NCI-H2196 (cell line): ENCODE measurements at regions not wholly inside any gene's neighbourhood (a gene's known extent, or its start where the extent isn't known, plus 50 kb on each side); places are given as distances from the start of the nearest gene placed in this dataset.
"Not testable (repeated sequence)": the region's sequence is repeated elsewhere in the genome, so short reads cannot be mapped to it uniquely, and the experiment has no call there.

Source experiments
- DNase-seq: peaks from one replicate; lab custom pipeline; 2025; ENCODE audit not compliant: unreplicated experiment; lab: John Stamatoyannopoulos, UW

DNA sequence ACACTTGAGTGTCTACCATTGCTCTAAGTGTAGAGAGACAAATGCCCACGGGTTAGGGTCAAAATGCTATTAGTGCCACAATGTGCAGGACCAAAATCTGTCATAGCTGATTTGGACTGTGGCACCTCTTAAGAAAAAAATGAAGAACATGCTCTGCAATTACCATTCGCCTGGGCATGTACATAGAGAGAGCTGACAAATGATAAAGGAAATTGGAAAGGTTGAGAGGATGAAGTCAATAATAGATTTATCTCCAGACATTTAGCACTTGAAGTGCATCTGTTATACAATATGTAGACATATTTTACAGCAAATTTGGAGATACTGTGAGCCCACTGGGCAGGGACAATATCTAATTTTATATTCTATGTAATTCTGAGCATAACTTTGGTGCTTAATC, 804.4 kb downstream of the SATB2 start:
- no peak for DNase-seq

DNA sequence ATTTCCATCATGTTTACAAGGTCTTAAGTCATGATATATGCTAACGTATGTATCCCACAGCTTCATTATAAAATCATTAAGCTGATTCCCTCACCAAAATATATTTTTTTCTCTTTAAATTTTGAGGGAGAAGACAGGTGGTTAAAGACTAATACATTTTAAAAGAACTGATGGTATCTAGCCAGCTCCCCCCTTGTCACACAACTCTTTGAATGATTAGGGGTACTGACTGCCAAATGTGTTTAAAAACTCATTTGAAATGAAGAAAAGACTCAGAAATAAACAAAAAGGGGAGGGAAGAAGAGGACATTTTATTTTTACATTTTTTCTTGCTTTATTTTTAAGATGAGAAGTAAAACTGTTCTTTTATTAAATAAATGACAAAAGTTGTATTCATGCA, 805.3 kb downstream of the SATB2 start:
- DNase-seq = no peak

DNA sequence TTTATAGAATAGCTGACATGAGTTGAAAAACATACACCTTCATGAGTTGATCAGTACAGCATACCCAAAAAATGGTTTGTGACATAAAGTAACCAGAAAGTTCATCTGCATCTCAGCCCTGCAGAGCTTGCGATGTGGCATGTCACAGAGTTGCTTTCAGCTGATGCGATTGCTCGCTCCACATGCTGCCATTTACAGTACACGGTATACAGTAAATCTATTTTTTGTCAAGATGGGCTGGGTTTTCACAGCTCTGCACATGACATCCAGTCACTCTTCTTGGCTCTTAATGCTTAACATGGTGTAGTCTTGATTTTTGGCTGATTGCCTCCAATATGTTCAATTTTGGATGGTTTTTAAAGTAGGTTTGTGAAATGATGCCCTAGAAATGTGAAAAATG, 811.9 kb downstream of the SATB2 start:
- no peak for DNase-seq

DNA sequence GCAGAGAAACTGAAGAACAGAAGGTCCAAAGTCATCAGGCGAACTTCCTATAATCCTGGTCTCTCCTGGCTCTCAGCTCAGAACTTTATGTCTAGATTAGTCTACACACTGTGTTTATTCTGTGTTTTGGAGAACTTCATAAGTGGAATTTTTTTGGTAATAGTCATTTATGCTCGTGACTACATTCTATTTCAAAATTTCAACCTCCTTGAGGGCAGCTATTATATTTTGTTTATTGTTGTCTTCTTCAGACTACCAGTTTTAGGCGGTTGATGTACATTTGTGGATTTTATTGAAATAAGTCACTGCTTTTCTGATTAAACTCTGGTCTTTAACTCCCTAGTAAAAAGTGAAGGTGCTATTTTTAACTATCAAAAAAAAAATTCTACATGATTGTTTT, 816.6 kb downstream of the SATB2 start:
- DNase-seq = no peak

DNA sequence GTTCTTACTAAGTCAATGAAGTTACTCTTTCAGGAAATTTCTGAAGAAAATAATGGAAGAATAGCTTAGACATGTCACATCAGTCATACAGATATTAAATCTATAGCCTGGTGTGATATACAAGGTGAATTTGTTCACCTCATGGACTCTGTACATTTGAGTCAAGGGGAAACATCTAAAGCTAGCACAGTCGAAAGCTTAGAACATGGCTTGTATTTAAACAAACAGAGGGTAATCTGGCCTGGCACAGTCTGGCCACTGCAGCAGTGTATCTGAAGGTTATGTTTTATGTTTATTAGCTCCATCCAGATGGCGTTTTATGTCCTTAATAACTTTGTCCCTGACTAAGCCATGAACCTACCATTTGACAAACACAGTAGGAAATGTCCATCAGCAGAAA, 817.3 kb downstream of the SATB2 start:
- DNase-seq = no peak

DNA sequence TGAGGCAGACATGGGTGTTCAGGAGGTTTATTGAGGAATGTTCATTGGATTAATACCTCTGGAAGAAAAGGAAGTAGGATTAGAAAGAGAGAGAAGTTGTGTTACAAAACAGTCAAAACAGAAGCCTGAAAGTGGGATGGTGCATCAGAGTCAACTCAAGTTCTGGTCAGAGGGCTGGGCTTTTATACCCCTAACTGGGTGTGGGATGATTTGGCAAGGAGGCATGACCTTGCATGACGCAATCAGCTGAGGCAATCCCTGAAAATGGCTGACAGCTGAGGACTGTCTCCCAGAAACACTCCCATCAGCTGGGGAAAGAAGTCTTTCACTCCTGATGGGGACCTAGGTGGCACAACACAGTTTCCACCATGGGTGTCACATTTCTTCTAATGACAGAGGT, 818.2 kb downstream of the SATB2 start:
- DNase-seq = no peak

DNA sequence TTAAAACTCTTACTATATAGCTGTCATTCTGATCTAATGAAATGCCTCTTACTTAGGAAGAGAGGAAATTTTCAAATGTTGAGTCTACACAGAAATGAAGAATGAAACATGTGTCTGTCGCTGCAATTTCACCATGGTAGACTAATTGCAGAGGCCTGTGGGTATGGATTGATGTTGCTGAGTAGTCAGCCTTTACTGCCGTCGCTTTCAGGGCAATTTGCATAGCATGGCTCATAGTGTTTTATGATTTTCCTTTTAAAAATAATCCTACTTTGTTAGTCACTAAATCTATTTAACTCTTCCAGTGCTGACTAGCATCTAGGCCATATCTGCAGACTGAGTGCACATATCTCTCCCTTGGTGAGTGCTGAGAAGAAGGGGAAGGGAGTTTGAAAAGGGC, 819.2 kb downstream of the SATB2 start:
- DNase-seq = no peak

DNA sequence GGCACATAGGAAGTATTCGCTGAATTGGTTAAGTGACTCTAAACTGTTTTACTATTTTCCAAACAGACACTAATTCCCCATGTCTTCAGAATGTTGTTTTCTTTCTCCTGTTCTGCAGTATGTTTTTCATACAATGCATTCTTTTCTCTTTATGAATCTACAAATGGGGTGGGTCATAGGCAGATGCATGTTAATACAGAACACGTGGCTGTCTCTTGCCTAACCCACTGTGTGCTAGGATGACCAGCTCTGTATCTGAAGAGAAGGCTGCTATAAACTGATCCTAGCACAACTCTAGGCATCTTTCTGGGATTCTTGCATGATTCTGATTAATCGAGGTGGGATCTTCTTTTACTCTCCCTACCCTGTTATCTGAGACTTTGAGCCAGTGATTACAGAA, 826.0 kb downstream of the PLCL1 start:
- no peak for DNase-seq

DNA sequence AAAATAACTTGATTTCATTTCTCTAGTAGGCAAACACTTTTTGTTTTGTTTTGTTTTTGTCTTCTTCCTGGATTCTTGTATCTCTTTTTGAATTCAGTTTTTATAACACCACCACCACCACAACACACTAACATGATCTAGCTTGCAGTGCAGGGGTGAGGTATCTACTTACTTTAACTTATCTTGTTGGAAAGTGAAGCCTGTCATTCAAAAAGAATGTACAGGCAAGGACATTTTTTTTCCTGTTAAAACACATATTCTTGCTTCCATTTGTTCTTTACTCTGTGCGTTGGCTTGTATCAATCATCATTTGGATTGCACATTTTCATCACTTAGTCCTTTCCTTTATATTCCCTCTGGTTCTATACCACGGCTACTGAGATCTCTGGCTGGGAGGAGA, 824.2 kb downstream of the PLCL1 start:
- DNase-seq = no peak

DNA sequence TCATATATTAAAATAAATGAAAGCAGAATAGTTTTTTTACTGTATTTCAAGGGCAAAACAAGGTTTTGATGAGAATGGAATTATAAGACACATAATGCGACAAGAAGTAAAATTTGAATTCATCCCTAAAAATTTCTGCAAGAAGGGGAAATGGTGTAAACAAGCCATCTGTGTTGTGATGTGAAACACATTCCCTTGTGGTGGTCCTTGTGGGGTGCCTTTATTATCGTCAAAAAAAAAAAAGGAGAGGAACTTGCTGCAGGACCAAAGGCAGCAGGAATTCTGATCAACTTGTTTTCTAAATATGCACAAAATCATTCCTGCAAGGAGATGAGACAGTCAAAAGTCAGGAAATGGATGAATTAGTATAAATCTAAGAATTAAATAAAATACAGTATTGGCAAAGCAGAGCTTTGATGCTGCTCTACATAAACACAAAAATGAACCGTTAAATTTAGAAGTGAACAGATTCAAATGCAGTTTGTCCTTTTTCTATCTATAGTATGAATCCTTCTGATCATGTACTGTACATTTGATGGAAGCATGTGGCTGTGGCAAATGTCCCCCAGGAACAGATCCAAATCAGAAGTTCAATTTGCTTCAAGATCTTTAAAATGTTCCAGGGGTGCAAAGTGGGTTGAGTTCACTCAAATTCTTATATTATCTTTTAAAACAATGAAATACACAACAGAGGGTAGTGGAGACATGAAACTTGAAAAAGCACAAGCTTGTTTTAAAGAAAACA, 818.8 kb downstream of the PLCL1 start:
- no peak for DNase-seq

DNA sequence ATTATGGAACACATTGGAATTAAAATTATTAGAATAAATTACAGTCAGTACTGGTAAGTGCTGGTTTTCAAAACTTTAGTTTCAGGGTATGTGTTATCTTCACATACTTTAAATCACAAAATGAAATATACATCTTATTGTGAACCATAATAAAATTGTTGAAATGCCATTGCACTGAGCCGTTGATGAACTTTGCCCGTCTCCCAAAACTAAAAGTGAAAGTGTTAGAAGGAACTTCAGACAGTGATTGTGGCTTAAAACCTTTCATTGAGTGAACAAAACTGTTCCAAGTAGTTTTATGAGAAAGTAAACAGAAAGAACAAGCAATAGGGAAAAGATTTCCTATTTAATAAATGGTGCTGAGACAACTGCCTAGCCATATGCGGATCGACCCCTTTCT, 811.6 kb downstream of the PLCL1 start:
- no peak for DNase-seq

DNA sequence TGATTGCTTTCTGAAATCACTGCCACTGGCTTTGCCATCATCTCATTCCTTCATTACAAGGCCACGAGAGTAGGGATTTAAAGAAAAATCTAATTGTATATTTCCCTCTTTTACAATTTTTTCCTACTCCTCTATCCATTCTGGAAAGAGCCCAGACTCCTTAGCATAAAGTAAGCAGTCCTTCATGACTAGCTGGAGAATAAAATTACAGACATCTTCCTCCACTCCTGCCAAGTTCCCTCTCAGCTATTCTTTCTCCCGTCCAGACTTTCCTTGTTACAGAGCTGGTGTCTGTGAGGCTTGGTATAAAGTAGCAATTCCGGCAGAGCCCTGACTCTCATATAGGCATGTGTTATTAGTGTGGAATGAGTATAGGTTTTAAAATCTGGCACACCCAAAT, 806.8 kb downstream of the PLCL1 start:
- no peak for DNase-seq

DNA sequence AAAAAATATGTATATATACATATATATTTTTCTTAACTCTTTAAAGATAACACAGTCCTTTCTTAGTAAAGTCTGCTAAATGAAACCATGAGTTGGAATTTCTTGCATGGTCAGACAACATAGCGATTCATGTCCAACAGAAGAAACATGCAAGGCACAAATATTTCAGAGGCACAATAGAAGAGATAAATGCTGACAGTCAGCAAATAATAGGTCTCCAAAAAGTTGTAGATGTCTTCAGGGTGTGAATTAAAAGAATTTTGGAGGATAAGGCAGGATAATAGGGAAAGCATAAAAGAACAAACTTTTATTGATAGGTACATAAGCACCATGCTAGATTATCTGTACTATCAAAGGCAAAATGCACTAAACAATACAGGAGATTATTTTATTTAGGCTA, 800.2 kb downstream of the PLCL1 start:
- DNase-seq = no peak

DNA sequence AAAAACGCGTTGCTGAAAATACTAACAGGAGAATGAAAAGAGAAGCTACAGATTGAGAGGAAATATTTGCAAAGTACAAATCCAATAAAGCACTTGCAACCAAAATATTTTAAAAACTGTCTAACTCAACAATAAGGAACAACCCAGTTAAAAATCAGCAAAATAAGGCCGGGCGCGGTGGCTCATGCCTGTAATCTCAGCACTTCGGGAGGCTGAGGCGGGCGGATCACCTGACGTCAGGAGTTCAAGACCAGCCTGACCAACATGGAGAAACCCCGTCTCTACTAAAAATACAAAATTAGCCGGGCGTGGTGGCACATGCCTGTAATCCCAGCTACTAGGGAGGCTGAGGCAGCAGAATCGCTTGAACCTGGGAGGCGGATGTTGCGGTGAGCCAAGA, 798.6 kb downstream of the PLCL1 start:
- DNase-seq = not testable (repeated sequence)

DNA sequence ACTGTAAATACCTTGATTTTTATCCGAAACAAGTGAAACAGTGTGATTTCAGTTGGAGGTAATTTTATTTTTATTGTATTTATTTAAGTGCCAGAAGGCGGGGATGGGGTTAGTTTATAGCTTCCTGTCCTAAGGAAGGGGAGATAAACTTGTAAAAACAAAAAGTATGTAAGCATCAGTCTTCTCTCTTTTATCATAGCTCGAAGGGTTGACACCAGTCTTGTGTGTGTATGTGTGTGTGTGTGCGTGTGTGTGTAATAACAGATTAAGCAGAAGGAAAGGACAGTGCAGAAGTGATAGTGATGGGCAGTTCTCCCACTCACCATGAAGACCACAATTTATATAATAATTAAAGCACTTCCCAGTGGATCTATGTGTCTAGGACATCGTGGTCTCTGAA, 793.3 kb downstream of the PLCL1 start:
- DNase-seq = no peak

DNA sequence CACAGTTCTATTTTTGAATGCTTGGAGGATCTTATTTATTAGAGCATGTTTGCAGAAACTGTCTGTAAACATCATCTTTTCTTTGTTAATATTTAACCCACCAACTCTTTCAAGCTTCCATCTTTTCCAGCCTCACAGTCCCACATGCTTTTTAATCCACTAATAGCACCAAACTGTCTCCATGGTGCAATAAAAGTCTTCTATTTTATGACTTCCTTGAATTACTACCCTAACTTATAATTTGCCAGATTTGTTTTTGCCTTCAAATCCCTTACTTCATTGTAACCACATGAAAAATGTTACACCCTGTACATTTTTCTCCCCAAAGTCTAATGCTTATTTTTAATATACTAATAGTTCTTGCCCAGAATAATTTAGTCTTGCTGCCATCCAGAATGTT, 792.6 kb downstream of the PLCL1 start:
- no peak for DNase-seq

DNA sequence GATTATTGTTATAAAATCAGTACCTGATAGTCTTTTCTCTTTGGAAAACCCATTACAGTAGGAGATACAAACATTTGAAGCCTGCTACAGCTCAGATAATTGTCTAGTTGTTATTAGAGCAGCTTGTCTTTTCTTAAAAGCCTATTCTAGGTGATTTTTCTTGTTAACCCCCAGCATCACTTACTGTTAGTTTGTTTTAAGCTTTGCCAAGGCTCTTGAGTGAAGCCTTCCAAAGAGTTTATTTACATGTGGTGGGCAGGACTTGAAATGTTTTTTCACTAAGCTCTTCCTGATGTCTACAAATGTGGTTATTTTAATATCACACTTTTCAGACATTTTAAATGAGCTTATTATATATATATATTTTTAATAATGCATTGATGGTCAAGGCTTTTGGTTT, 791.3 kb downstream of the PLCL1 start:
- DNase-seq = no peak

DNA sequence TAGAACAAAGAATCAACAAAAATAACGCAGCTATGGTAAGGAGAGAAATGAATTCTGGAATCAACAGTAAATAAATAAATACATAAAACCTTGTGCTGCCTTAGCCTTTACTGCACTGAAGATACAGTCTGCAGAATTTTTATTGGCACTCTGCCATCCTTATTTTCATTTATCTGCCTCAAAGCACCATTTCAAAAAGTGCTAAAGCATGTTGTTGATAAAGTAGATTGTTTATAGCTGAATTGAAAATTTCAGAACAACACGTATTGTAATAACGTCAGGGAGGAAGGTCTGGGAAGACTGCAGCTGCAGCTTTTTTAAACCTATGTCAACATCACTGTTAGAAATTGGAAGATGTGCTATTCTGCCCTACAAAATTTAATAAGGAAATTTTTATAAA, 787.2 kb downstream of the PLCL1 start:
- DNase-seq = no peak

DNA sequence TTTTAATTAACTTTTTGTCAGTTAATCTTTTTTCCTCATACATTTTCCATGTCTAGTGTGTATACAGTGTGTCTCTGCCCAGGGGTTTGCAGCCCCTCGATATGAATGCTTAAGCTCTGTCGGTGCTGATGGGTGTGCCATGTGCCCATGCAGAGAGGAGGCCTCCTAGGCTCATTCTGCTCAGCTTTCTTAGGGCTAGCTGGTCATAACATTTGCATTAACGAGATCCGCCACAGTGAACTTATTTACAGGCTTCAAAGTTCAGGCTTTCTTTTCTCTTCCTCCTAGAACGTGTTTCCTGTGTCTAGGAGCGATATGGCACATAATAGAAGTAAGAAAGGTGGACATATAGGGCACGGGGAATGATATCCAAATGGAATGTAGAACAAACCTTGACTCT, 783.3 kb downstream of the PLCL1 start:
- DNase-seq = no peak

DNA sequence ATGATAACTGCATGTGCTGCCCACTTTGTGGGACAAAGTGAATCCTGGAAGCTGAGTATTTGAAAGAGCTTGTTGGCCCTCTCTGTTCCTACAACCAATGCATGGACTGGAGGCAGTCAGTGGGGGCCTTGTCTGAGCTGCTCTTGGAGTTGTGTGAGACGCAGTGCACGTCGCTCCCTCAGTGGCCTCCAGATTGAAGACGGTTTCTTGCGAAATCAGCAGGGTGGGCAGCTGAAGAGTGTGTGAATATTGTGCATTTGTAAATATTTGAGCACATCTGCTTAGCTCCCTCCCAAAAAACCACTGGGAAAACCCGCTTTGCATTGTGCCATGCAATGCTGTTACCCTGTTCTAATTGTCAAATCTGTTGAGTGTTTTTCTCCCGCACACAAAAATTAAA, 782.8 kb downstream of the PLCL1 start:
- no peak for DNase-seq

DNA sequence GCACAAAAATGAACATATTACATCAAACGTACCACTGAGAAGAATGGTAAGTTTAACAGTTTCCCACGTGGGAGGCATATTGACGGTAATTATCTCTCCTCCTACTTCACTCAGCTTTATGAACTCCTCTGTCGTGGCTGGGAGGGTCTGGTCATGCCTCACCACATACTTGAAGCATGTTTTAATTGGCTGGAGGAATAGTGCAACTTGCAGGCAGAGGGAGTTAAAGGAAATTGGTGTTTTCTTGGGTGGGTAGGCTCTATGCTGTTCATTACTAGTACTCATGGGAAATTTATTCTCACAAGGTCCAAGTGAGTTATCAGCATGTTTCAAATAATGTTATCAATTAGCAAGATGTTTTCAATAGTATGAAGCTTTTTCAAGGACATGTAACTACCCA, 767.0 kb downstream of the PLCL1 start:
- no peak for DNase-seq

DNA sequence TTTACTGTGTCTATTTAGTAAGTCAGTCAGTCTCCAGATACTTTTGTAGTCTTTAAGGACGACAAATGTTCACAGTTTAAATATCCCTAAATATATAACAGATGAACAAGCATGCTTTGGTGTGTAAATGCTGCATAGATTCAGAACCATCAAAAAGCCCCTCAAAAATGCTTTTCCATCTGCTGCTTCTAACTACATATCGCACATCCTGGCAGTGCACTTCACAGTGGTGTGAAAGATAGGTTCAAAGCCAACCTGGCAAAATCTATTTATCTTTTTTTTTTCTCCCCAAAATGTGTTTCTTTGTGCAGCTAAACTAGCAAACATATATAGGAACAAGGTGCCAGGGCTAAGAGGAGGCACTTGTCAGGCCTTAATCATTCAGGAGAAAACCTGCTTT, 753.8 kb downstream of the PLCL1 start:
- DNase-seq = no peak

DNA sequence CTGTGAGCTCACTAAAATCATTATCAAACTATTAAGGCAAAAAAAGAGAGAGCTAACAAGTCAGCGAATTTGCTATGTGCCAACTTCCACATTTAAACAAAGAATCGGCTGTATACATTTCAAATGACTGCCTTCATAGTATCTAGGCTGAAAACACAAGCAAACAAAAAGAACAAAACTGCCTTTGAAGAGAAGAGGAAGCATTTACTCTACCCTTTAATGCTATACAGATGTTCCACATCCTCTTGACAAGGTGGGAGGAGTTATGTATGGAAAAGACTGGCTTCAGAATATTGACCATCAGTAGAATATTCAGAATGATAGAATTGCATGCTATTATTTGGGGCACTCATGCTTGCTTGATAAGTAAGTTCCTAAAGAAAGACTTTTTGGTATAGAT, 741.7 kb downstream of the PLCL1 start:
- no peak for DNase-seq

DNA sequence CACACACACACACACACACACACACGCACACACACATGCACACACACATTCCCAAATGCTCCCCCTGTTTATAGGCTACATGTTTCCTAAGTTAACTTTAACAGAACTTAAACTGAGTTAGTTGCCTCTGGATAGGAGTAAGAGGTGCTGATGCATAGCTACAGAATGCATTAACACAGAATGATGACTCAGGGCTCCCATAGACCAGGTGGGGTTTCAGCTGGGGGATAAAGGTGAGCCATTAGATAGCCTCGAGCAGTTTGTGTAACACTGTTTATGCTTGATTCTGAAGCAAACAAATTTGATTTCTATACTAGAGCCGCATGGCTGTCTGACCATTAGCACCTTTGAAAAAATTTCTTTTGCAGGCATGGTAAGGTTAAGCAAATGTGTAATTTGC, 741.0 kb downstream of the PLCL1 start:
- no peak for DNase-seq
